GM10248 (cell line): ENCODE measurements at regions not wholly inside any gene's neighbourhood (a gene's known extent, or its start where the extent isn't known, plus 50 kb on each side); places are given as distances from the start of the nearest gene placed in this dataset.

Experiments used
- CTCF ChIA-PET: fragments of 300-600 bp; sonication (Branson Sonifier 250); formaldehyde crosslinking; extraction: SDS; loops from one replicate; lab custom pipeline; 2021; ENCODE audit warnings: antibody characterized with exemption; lab: Yijun Ruan, JAX
- POLR2A ChIA-PET: fragments of 350-650 bp; sonication (Branson Sonifier 250); formaldehyde crosslinking; extraction: SDS; loops from one replicate; lab custom pipeline; 2020; ENCODE audit warnings: antibody characterized with exemption; lab: Yijun Ruan, JAX
- DNase-seq: peaks from one replicate; pipeline ENCODE4 v3.0.0; 2012; ENCODE audit errors: extremely low spot score
- CTCF ChIP-seq: IDR thresholded peaks from 2 replicates; pipeline ENCODE4 v1.5.1; 2012; ENCODE audit warnings: mild to moderate bottlenecking, low read depth; ENCODE audit errors: extremely low read depth, missing control alignments, control extremely low read depth

- TF ChIP-seq CTCF, result no peak
- DNase-seq, result no peak
- ChIA-PET POLR2A (no interaction called here), CTCF (no interaction called here)
These were observed 1592.6 kb downstream of the GRIK2 start for GRCh38 chr6:102986086-102986485.

GRCh38 chr6:102984357-102984756, 1590.8 kb downstream of the GRIK2 start:
- CTCF ChIA-PET, result interaction anchor here (1.1 kb wide), 1 partner anchor 9 kb away, joined by 3 read pairs; no protein-coding TSS in a partner anchor
- no peak for TF ChIP-seq CTCF
- DNase-seq, result no peak
- POLR2A ChIA-PET, result no interaction called here

GRCh38 chr6:102981490-102982015, 1588.0 kb downstream of the GRIK2 start:
- ChIA-PET POLR2A (no interaction called here), CTCF (interaction anchor here (0.8 to 2.5 kb wide), 2 partner anchors 8 to 9 kb away, joined by 4 to 9 read pairs; no protein-coding TSS in a partner anchor)
- DNase-seq, result no peak
- TF ChIP-seq CTCF, result no peak

- DNase-seq, result no peak
- POLR2A ChIA-PET, result no interaction called here
- TF ChIP-seq CTCF, result no peak
- CTCF ChIA-PET, result interaction anchor here (2.5 kb wide), 1 partner anchor 9 kb away, joined by 9 read pairs; no protein-coding TSS in a partner anchor
These were observed 1587.4 kb downstream of the GRIK2 start for GRCh38 chr6:102980951-102981350.

GRCh38 chr6:102961902-102962301, 1568.4 kb downstream of the GRIK2 start:
- POLR2A ChIA-PET, result no interaction called here
- CTCF ChIA-PET, result no interaction called here
- no peak for DNase-seq
- no peak for TF ChIP-seq CTCF

GRCh38 chr6:102950967-102951366, 1557.5 kb downstream of the GRIK2 start:
- TF ChIP-seq CTCF, result no peak
- DNase-seq, result no peak
- ChIA-PET CTCF (no interaction called here), POLR2A (no interaction called here)
